Kasumi-1 (cell line): ENCODE measurements at regions not wholly inside any gene's neighbourhood (a gene's known extent, or its start where the extent isn't known, plus 50 kb on each side); places are given as distances from the start of the nearest gene placed in this dataset.
"Not testable (repeated sequence)": the region's sequence is repeated elsewhere in the genome, so short reads cannot be mapped to it uniquely, and the experiment has no call there.

Source experiments
- DNase-seq, 2 experiments: peaks; one replicate each; lab custom pipeline; 2025; lab: John Stamatoyannopoulos, UW

GRCh38 chr5:87536365-87536764, 123.6 kb upstream of the CCNH start:
- no peak for DNase-seq

DNA sequence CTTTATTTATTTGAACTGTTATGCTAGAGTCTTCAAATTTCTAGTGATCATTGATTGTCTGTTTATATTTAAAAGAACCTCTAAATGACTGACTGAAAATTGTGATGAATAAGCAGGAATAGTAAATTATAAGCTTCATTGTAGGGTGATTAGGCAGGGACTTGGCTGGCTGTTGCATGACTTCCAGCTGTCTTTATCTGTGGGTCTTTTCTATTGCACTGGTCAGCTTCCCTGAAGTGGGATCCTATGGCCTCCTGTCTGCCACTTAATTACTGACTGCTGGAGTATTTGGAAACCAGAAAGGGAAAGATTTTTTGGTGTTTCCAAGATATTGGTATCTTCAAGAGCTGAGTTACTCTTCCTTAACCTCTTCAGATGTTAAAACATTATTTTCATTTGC, 123.0 kb upstream of the CCNH start:
- DNase-seq: no peak

- DNase-seq: no peak
Observed at GRCh38 chr5:87529486-87530076, 116.9 kb upstream of the CCNH start.

DNA sequence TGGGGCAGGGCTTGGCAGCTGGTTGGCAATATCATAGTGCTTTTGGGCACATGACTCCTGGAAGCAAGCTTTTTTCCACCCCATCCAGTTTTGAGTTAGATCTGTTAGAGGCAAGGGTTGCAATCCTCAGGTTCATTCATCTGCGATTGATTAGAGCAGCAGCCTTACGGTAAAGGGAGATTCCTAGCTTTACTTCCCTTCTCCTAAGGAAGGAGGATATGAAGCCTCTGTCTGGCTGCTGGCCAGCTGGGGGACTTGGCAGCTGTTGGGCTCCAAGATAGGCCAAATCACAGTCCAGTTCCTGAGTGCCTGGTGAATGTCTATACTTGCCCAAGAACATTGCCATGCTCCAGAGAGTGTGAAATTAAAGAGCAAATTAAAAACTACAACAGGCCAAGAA, 113.4 kb upstream of the CCNH start:
- no peak for DNase-seq

DNA sequence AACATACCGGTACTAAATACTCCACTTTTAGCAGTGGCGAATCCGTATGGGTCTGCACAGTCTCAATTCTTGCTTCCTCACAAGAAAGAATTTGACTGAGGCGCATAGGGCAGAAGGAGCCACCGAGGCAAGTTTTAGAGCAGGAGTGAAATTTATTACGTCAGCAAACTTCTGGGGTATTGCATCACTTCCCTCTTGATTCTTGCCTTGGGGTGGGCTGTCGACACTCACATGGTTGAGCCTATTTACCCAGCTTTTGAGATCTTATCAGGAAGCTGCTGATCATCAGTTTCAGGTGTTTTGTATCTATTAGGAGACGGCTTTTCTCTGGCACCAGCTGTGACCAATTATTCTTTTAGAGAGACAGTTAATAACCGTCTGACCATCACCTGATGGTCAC, 111.5 kb upstream of the CCNH start:
- DNase-seq: no peak

DNA sequence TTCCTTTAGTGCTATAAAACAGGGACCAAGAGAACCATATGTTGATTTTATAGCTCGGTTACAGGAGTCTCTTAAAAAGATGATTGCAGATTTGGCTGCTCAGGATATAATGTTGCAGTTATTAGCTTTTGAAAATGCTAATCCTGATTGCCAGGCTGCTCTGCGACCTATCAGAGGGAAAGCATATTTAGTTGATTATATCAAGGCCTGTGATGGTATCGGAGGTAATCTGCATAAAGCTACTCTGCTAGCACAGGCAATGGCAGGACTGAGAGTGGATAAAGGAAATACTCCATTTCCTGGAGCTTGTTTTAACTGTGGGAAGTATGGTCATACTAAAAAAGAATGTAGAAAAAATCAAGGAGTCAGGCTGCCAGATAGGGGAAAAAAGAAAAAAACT, 99.0 kb upstream of the CCNH start:
- DNase-seq: not testable (repeated sequence)

GRCh38 chr5:87503004-87503403, 90.3 kb upstream of the CCNH start:
- DNase-seq: no peak

DNA sequence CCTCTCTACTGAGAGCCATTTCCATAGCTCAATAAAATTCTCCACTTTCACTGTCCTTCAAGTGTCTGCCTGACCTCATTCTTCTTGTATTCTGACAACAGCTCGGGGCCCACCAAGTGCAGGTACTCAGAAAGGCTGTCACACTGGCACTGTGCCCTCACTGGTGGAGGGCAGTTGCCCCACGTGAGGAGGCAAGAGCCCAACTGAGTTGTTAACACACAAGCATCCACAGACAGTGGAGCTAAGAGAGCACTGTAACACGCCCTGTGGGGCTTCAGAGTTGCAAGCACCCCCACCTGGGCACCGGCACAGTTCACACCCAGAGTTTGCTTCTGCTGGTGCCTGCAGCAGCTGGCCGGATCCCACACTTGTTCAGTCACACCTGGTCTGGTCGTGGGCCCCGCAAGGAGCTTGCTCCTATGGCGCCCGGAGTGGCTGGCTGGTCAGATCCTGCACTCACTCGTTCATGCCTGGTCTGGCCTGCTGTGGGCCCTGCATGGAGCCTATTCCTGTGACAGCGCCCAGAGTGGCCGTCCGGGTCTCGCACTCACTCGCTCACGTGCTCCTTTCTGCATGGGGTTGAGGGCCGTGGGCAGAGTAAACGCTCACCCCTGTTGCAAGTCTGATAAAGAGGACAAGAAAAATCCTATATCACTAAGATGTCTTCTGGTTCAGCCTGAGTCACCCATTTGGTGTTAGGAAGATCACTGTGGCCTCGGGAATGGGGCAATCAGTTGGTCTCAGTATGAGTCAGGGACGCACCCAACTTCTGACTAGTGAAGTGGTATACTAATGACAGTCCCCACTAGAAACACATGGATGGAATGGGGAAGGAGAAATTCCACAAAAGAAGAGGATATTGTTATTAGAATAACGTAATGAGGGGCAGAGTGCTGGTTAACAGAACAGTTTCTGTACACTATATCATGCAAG, 87.0 kb upstream of the CCNH start:
- no peak for DNase-seq
